ENCODE measurements at regions not wholly inside any gene's neighbourhood (a gene's known extent, or its start where the extent isn't known, plus 50 kb on each side); places are given as distances from the start of the nearest gene placed in this dataset.
A peak's percentile ranks its signal among the peaks of the same experiment; 100 is the strongest.

GRCh38 chr21:15221799-15222386 lies 157.1 kb upstream of the NRIP1 start:
- no peaks in the 10 kb centered on the region for H3K36me3 ChIP-seq
- no peaks in the 10 kb centered on the region for H3K9me3 ChIP-seq
- no peak overlapping the region for H3K27ac ChIP-seq
- TF ChIP-seq CTCF (IDR thresholded peaks at IDR 0.05) (no peak), POLR2AphosphoS5 (IDR thresholded peaks at IDR 0.05) (peak; percentile 6)
- H3K4me3 ChIP-seq = no peak overlapping the region
- H3K4me1 ChIP-seq (replicated peaks) = peaks cover 3% of the 10 kb centered on the region
- H3K27me3 ChIP-seq (replicated peaks; ENCODE audit: insufficient read depth) = no peaks in the 10 kb centered on the region
- intact Hi-C loops (cut with DNase I) = no loop called here
- DNase-seq (ENCODE audit: low spot score) = no peak

- Histone ChIP-seq H3K9me3 (no peaks in the 10 kb centered on the region), H3K4me1 (replicated peaks) (peaks cover 3% of the 10 kb centered on the region), H3K27ac (no peak overlapping the region), H3K27me3 (replicated peaks; ENCODE audit: insufficient read depth) (no peaks in the 10 kb centered on the region), H3K36me3 (no peaks in the 10 kb centered on the region), H3K4me3 (no peak overlapping the region)
- TF ChIP-seq POLR2A (IDR thresholded peaks at IDR 0.05) = no peak
- TF ChIP-seq POLR2AphosphoS5 (IDR thresholded peaks at IDR 0.05) = no peak
- TF ChIP-seq CTCF (IDR thresholded peaks at IDR 0.05) = no peak
- no peak for DNase-seq (ENCODE audit: low spot score)
- 56% methylated on average over 3 of the region's 3 CpGs for WGBS
- intact Hi-C loops (cut with DNase I) = no loop called here
Observed at GRCh38 chr21:15222707-15223106, 157.9 kb upstream of the NRIP1 start.

GRCh38 chr21:15224346-15225086 lies 159.7 kb upstream of the NRIP1 start:
- no peak overlapping the region for H3K4me3 ChIP-seq
- H3K36me3 ChIP-seq = no peaks in the 10 kb centered on the region
- whole genome bisulfite sequencing = 94% methylated on average over 6 of the region's 6 CpGs
- no peak for TF ChIP-seq CTCF (IDR thresholded peaks at IDR 0.05)
- TF ChIP-seq POLR2AphosphoS5 (IDR thresholded peaks at IDR 0.05) = no peak
- no peak for TF ChIP-seq POLR2A (IDR thresholded peaks at IDR 0.05)
- intact Hi-C loops (cut with DNase I) = no loop called here
- no peaks in the 10 kb centered on the region for H3K27me3 ChIP-seq (replicated peaks; ENCODE audit: insufficient read depth)
- no peak for DNase-seq (ENCODE audit: low spot score)
- H3K4me1 ChIP-seq (replicated peaks) = peaks cover 3% of the 10 kb centered on the region
- H3K9me3 ChIP-seq = no peaks in the 10 kb centered on the region
- H3K27ac ChIP-seq = no peak overlapping the region

- WGBS = 68% methylated on average over 3 of the region's 3 CpGs
- H3K27ac ChIP-seq = no peak overlapping the region
- H3K36me3 ChIP-seq = no peaks in the 10 kb centered on the region
- H3K9me3 ChIP-seq = no peaks in the 10 kb centered on the region
- no peak overlapping the region for H3K4me3 ChIP-seq
- H3K27me3 ChIP-seq (replicated peaks; ENCODE audit: insufficient read depth) = no peaks in the 10 kb centered on the region
- H3K4me1 ChIP-seq (replicated peaks) = no peaks in the 10 kb centered on the region
- TF ChIP-seq POLR2AphosphoS5 (IDR thresholded peaks at IDR 0.05) (no peak), CTCF (IDR thresholded peaks at IDR 0.05) (no peak)
- DNase-seq (ENCODE audit: low spot score) = no peak
- intact Hi-C loops (cut with DNase I) = no loop called here
Observed at GRCh38 chr21:15227919-15228318, 163.1 kb upstream of the NRIP1 start.

- H3K27ac ChIP-seq = no peak overlapping the region
- WGBS = 83% methylated on average over 4 of the region's 4 CpGs
- H3K4me1 ChIP-seq (replicated peaks) = no peaks in the 10 kb centered on the region
- DNase-seq (ENCODE audit: low spot score) = no peak
- H3K27me3 ChIP-seq (replicated peaks; ENCODE audit: insufficient read depth) = no peaks in the 10 kb centered on the region
- no peaks in the 10 kb centered on the region for H3K36me3 ChIP-seq
- intact Hi-C loops (cut with DNase I) = no loop called here
- no peaks in the 10 kb centered on the region for H3K9me3 ChIP-seq
- TF ChIP-seq POLR2AphosphoS5 (IDR thresholded peaks at IDR 0.05) (no peak), POLR2A (IDR thresholded peaks at IDR 0.05) (no peak), CTCF (IDR thresholded peaks at IDR 0.05) (no peak)
- no peak overlapping the region for H3K4me3 ChIP-seq
Observed at GRCh38 chr21:15229390-15229789, 164.6 kb upstream of the NRIP1 start.

Measured in prostate gland (tissue), 2 donors.